ENCODE measurements at regions not wholly inside any gene's neighbourhood (a gene's known extent, or its start where the extent isn't known, plus 50 kb on each side); places are given as distances from the start of the nearest gene placed in this dataset.

- peaks cover 10% of the 10 kb centered on the region for H3K27me3 Mint-ChIP-seq (ENCODE audit: low read depth)
- no peaks in the 10 kb centered on the region for H3K9me3 Mint-ChIP-seq (ENCODE audit: insufficient read depth)
- no peak for DNase-seq
- H3K27ac Mint-ChIP-seq: no peak overlapping the region
- POLR2A ChIA-PET: no interaction called here
- no peak overlapping the region for H3K4me3 Mint-ChIP-seq
- H3K36me3 Mint-ChIP-seq (ENCODE audit: low read depth): no peaks in the 10 kb centered on the region
- no peaks in the 10 kb centered on the region for H3K4me1 Mint-ChIP-seq (ENCODE audit: low read depth)
- CTCF ChIA-PET: no interaction called here
- no peak for ATAC-seq
These were observed 120.4 kb upstream of the RAB11FIP2 start for GRCh38 chr10:118167056-118167700.

GRCh38 chr10:118163217-118163616 lies 116.5 kb upstream of the RAB11FIP2 start:
- ChIA-PET POLR2A (no interaction called here), CTCF (no interaction called here)
- Mint-ChIP-seq H3K9me3 (ENCODE audit: insufficient read depth) (no peaks in the 10 kb centered on the region), H3K27me3 (ENCODE audit: low read depth) (peaks cover 5% of the 10 kb centered on the region), H3K36me3 (ENCODE audit: low read depth) (no peaks in the 10 kb centered on the region), H3K4me1 (ENCODE audit: low read depth) (no peaks in the 10 kb centered on the region), H3K4me3 (no peak overlapping the region), H3K27ac (no peak overlapping the region)
- DNase-seq (no peak), ATAC-seq (no peak)

GRCh38 chr10:118161461-118162246 lies 114.9 kb upstream of the RAB11FIP2 start:
- DNase-seq (no peak), ATAC-seq (no peak)
- Mint-ChIP-seq H3K36me3 (ENCODE audit: low read depth) (no peaks in the 10 kb centered on the region), H3K27ac (no peak overlapping the region), H3K9me3 (ENCODE audit: insufficient read depth) (no peaks in the 10 kb centered on the region), H3K4me3 (no peak overlapping the region), H3K4me1 (ENCODE audit: low read depth) (no peaks in the 10 kb centered on the region), H3K27me3 (ENCODE audit: low read depth) (no peaks in the 10 kb centered on the region)
- CTCF ChIA-PET: no interaction called here
- POLR2A ChIA-PET: no interaction called here

- no peak overlapping the region for H3K27ac Mint-ChIP-seq
- ChIA-PET CTCF (no interaction called here), POLR2A (no interaction called here)
- peaks cover 11% of the 10 kb centered on the region for H3K27me3 Mint-ChIP-seq (ENCODE audit: low read depth)
- H3K4me1 Mint-ChIP-seq (ENCODE audit: low read depth): no peaks in the 10 kb centered on the region
- no peaks in the 10 kb centered on the region for H3K36me3 Mint-ChIP-seq (ENCODE audit: low read depth)
- DNase-seq (no peak), ATAC-seq (no peak)
- no peaks in the 10 kb centered on the region for H3K9me3 Mint-ChIP-seq (ENCODE audit: insufficient read depth)
- H3K4me3 Mint-ChIP-seq: no peak overlapping the region
These were observed 106.5 kb upstream of the RAB11FIP2 start for GRCh38 chr10:118153287-118153686.

- Mint-ChIP-seq H3K36me3 (ENCODE audit: low read depth) (no peaks in the 10 kb centered on the region), H3K4me3 (no peak overlapping the region), H3K4me1 (ENCODE audit: low read depth) (no peaks in the 10 kb centered on the region), H3K9me3 (ENCODE audit: insufficient read depth) (no peaks in the 10 kb centered on the region), H3K27me3 (ENCODE audit: low read depth) (peaks cover 11% of the 10 kb centered on the region), H3K27ac (no peak overlapping the region)
- ChIA-PET POLR2A (no interaction called here), CTCF (no interaction called here)
- no peak for DNase-seq
- ATAC-seq: no peak
These were observed 104.7 kb upstream of the RAB11FIP2 start for GRCh38 chr10:118151461-118151860.

GRCh38 chr10:118148247-118148646 lies 101.5 kb upstream of the RAB11FIP2 start:
- Mint-ChIP-seq H3K9me3 (ENCODE audit: insufficient read depth) (no peaks in the 10 kb centered on the region), H3K36me3 (ENCODE audit: low read depth) (no peaks in the 10 kb centered on the region), H3K27ac (no peak overlapping the region), H3K4me3 (no peak overlapping the region), H3K27me3 (ENCODE audit: low read depth) (peaks cover 12% of the 10 kb centered on the region), H3K4me1 (ENCODE audit: low read depth) (no peaks in the 10 kb centered on the region)
- POLR2A ChIA-PET: no interaction called here
- ATAC-seq (no peak), DNase-seq (no peak)
- CTCF ChIA-PET: no interaction called here

GRCh38 chr10:118145256-118145655 lies 98.5 kb upstream of the RAB11FIP2 start:
- CTCF ChIA-PET: no interaction called here
- ATAC-seq: no peak

GRCh38 chr10:118141471-118141870 lies 94.7 kb upstream of the RAB11FIP2 start:
- ChIA-PET CTCF (no interaction called here), POLR2A (no interaction called here)
- ATAC-seq (no peak), DNase-seq (no peak)
- Mint-ChIP-seq H3K4me3 (no peak overlapping the region), H3K36me3 (ENCODE audit: low read depth) (no peaks in the 10 kb centered on the region), H3K27me3 (ENCODE audit: low read depth) (peaks cover 16% of the 10 kb centered on the region), H3K4me1 (ENCODE audit: low read depth) (no peaks in the 10 kb centered on the region), H3K27ac (no peak overlapping the region), H3K9me3 (ENCODE audit: insufficient read depth) (no peaks in the 10 kb centered on the region)

More at GRCh38 chr10:118145256-118145655, 98.5 kb upstream of the RAB11FIP2 start:
- Mint-ChIP-seq H3K9me3 (ENCODE audit: insufficient read depth) (no peaks in the 10 kb centered on the region), H3K27ac (no peak overlapping the region), H3K36me3 (ENCODE audit: low read depth) (no peaks in the 10 kb centered on the region), H3K4me1 (ENCODE audit: low read depth) (no peaks in the 10 kb centered on the region), H3K27me3 (ENCODE audit: low read depth) (peaks cover 17% of the 10 kb centered on the region), H3K4me3 (no peak overlapping the region)
- POLR2A ChIA-PET: no interaction called here
- no peak for DNase-seq

GRCh38 chr10:118139321-118139720 lies 92.6 kb upstream of the RAB11FIP2 start:
- Mint-ChIP-seq H3K36me3 (ENCODE audit: low read depth) (no peaks in the 10 kb centered on the region), H3K27me3 (ENCODE audit: low read depth) (peaks cover 17% of the 10 kb centered on the region), H3K27ac (no peak overlapping the region), H3K4me1 (ENCODE audit: low read depth) (no peaks in the 10 kb centered on the region), H3K9me3 (ENCODE audit: insufficient read depth) (no peaks in the 10 kb centered on the region), H3K4me3 (no peak overlapping the region)
- ChIA-PET POLR2A (no interaction called here), CTCF (no interaction called here)
- ATAC-seq (no peak), DNase-seq (no peak)

GRCh38 chr10:118128675-118129074 lies 81.9 kb upstream of the RAB11FIP2 start:
- no peak overlapping the region for H3K27ac Mint-ChIP-seq
- CTCF ChIA-PET: no interaction called here

GRCh38 chr10:118118716-118119115 lies 72.0 kb upstream of the RAB11FIP2 start:
- Mint-ChIP-seq H3K27me3 (ENCODE audit: low read depth) (peaks cover 24% of the 10 kb centered on the region), H3K27ac (no peak overlapping the region), H3K9me3 (ENCODE audit: insufficient read depth) (peaks cover 3% of the 10 kb centered on the region), H3K4me1 (ENCODE audit: low read depth) (peaks cover 17% of the 10 kb centered on the region), H3K36me3 (ENCODE audit: low read depth) (no peaks in the 10 kb centered on the region), H3K4me3 (no peak overlapping the region)
- DNase-seq (no peak), ATAC-seq (no peak)
- ChIA-PET CTCF (no interaction called here), POLR2A (no interaction called here)

More at GRCh38 chr10:118128675-118129074, 81.9 kb upstream of the RAB11FIP2 start:
- Mint-ChIP-seq H3K9me3 (ENCODE audit: insufficient read depth) (peaks cover 8% of the 10 kb centered on the region), H3K27me3 (ENCODE audit: low read depth) (peaks cover 19% of the 10 kb centered on the region), H3K4me3 (no peak overlapping the region), H3K4me1 (ENCODE audit: low read depth) (no peaks in the 10 kb centered on the region), H3K36me3 (ENCODE audit: low read depth) (no peaks in the 10 kb centered on the region)
- ATAC-seq (no peak), DNase-seq (no peak)
- POLR2A ChIA-PET: interaction anchor here (1.1 kb wide), 1 partner anchor 34 kb away, joined by 3 read pairs; no protein-coding TSS in a partner anchor

- H3K27ac Mint-ChIP-seq: no peak overlapping the region
- ATAC-seq: no peak
- ChIA-PET CTCF (no interaction called here), POLR2A (no interaction called here)
- peaks cover 20% of the 10 kb centered on the region for H3K27me3 Mint-ChIP-seq (ENCODE audit: low read depth)
- peaks cover 30% of the 10 kb centered on the region for H3K4me1 Mint-ChIP-seq (ENCODE audit: low read depth)
- H3K36me3 Mint-ChIP-seq (ENCODE audit: low read depth): no peaks in the 10 kb centered on the region
- H3K4me3 Mint-ChIP-seq: no peak overlapping the region
- no peak for DNase-seq
- H3K9me3 Mint-ChIP-seq (ENCODE audit: insufficient read depth): peaks cover 3% of the 10 kb centered on the region
These were observed 70.1 kb upstream of the RAB11FIP2 start for GRCh38 chr10:118116715-118117449.
